H9 (cell line): ENCODE measurements at regions not wholly inside any gene's neighbourhood (a gene's known extent, or its start where the extent isn't known, plus 50 kb on each side); places are given as distances from the start of the nearest gene placed in this dataset.

Experiments
- DNase-seq: peaks from one replicate; pipeline ENCODE4 v3.0.0-alpha.2; 2017
- H2AFZ ChIP-seq: one replicate; pipeline ENCODE4 v1.6.1; 2013; ENCODE audit warnings: mild to moderate bottlenecking, low read length, control low read depth, moderate library complexity
- H2AK5ac ChIP-seq: 2 replicates; pipeline ENCODE4 v1.6.1; 2013; ENCODE audit warnings: low read length, control low read depth, mixed read lengths; ENCODE audit not compliant: insufficient read length
- H2BK120ac ChIP-seq: one replicate; pipeline ENCODE4 v1.6.1; 2013; ENCODE audit warnings: low read depth, mild to moderate bottlenecking, low read length, control low read depth, inconsistent platforms; ENCODE audit not compliant: poor library complexity, severe bottlenecking
- H2BK12ac ChIP-seq: 2 replicates; pipeline ENCODE4 v1.6.1; 2013; ENCODE audit warnings: low read length, control low read depth, mixed read lengths, low read depth; ENCODE audit not compliant: insufficient read length
- H2BK15ac ChIP-seq: 2 replicates; pipeline ENCODE4 v1.6.1; 2013; ENCODE audit warnings: low read depth, low read length, control low read depth
- H2BK20ac ChIP-seq: one replicate; pipeline ENCODE4 v1.6.1; 2013; ENCODE audit warnings: low read depth, mild to moderate bottlenecking, low read length, control low read depth, inconsistent platforms; ENCODE audit not compliant: poor library complexity, severe bottlenecking
- H2BK5ac ChIP-seq: 2 replicates; pipeline ENCODE4 v1.6.1; 2013; ENCODE audit warnings: low read length, control low read depth, mixed read lengths; ENCODE audit not compliant: insufficient read length
- H3K14ac ChIP-seq: 2 replicates; pipeline ENCODE4 v1.6.1; 2013; ENCODE audit warnings: low read length, control low read depth; ENCODE audit not compliant: insufficient read depth
- H3K18ac ChIP-seq: 2 replicates; pipeline ENCODE4 v1.6.1; 2013; ENCODE audit warnings: low read depth, mild to moderate bottlenecking, mixed read lengths, low read length, control low read depth; ENCODE audit not compliant: insufficient read length
- H3K23ac ChIP-seq: 2 replicates; pipeline ENCODE4 v1.6.1; 2013; ENCODE audit warnings: low read length, control low read depth, mixed read lengths, low read depth; ENCODE audit not compliant: insufficient read length
- H3K23me2 ChIP-seq: 2 replicates; pipeline ENCODE4 v1.6.1; 2013; ENCODE audit warnings: low read depth, mild to moderate bottlenecking, mixed read lengths, low read length, control low read depth; ENCODE audit not compliant: insufficient read length, poor library complexity, severe bottlenecking
- H3K27ac ChIP-seq: 2 replicates; pipeline ENCODE4 v1.5.1; 2013; ENCODE audit warnings: low read length, control low read depth, mixed read lengths, low read depth; ENCODE audit not compliant: insufficient read length
- H3K27me3 ChIP-seq: 2 replicates; pipeline ENCODE4 v1.6.1; 2013; ENCODE audit warnings: low read length, control low read depth, inconsistent platforms; ENCODE audit not compliant: insufficient read depth
- H3K4ac ChIP-seq: 2 replicates; pipeline ENCODE4 v1.6.1; 2013; ENCODE audit warnings: low read depth, mild to moderate bottlenecking, control low read depth, inconsistent platforms, low read length, moderate library complexity
- H3K4me1 ChIP-seq: 2 replicates; pipeline ENCODE4 v1.6.1; 2013; ENCODE audit warnings: low read length, control low read depth, inconsistent platforms; ENCODE audit not compliant: insufficient read depth
- H3K4me2 ChIP-seq: 2 replicates; pipeline ENCODE4 v1.6.1; 2013; ENCODE audit warnings: low read length, control low read depth, mixed read lengths; ENCODE audit not compliant: insufficient read length, insufficient read depth
- H3K56ac ChIP-seq: 2 replicates; pipeline ENCODE4 v1.6.1; 2013; ENCODE audit warnings: low read depth, mild to moderate bottlenecking, mixed read lengths, low read length, control low read depth; ENCODE audit not compliant: insufficient read length
- H3K79me1 ChIP-seq: 2 replicates; pipeline ENCODE4 v1.6.1; 2013; ENCODE audit warnings: low read depth, mild to moderate bottlenecking, moderate library complexity, low read length, control low read depth, inconsistent platforms; ENCODE audit not compliant: insufficient read depth, poor library complexity, severe bottlenecking
- H3K79me2 ChIP-seq: 2 replicates; pipeline ENCODE4 v1.6.1; 2013; ENCODE audit warnings: low read length, control low read depth, inconsistent platforms; ENCODE audit not compliant: insufficient read depth
- H3K9ac ChIP-seq: 2 replicates; pipeline ENCODE4 v1.6.1; 2013; ENCODE audit warnings: low read length, control low read depth, mixed read lengths; ENCODE audit not compliant: insufficient read length; ENCODE audit errors: extremely low read depth
- H3K9me3 ChIP-seq: one replicate; pipeline ENCODE4 v1.6.1; 2013; ENCODE audit warnings: low read depth, low read length, inconsistent platforms; ENCODE audit not compliant: control insufficient read depth
- H3T11ph ChIP-seq: one replicate; pipeline ENCODE4 v1.6.1; 2013; ENCODE audit warnings: mild to moderate bottlenecking, low read length, control low read depth, inconsistent platforms
- H4K20me1 ChIP-seq: one replicate; pipeline ENCODE4 v1.6.1; 2013; ENCODE audit not compliant: control insufficient read depth, insufficient read length, insufficient read depth
- H4K5ac ChIP-seq: 2 replicates; pipeline ENCODE4 v1.6.1; 2013; ENCODE audit warnings: low read depth, mild to moderate bottlenecking, mixed read lengths, low read length, control low read depth; ENCODE audit not compliant: insufficient read length
- H4K8ac ChIP-seq: replicated peaks from 2 replicates; pipeline ENCODE4 v1.6.1; 2013; ENCODE audit warnings: low read length, control low read depth, mixed read lengths, low read depth; ENCODE audit not compliant: insufficient read length
- H4K91ac ChIP-seq: 2 replicates; pipeline ENCODE4 v1.6.1; 2013; ENCODE audit warnings: low read depth, mild to moderate bottlenecking, moderate library complexity, mixed read lengths, low read length, control low read depth; ENCODE audit not compliant: insufficient read length
- H3K27ac Mint-ChIP-seq, 3 experiments: 2 replicates in 2 of 3; 3 replicates in 1 of 3; pipeline ENCODE4 v1.8.0; 2020 to 2021; ENCODE audit warnings: mixed read lengths in 3 of 3, mild to moderate bottlenecking in 1 of 3, moderate library complexity in 1 of 3
- H3K27me3 Mint-ChIP-seq: 2 replicates; pipeline ENCODE4 v1.8.0; 2021; ENCODE audit warnings: low read depth, mild to moderate bottlenecking, moderate library complexity, mixed read lengths
- H3K36me3 Mint-ChIP-seq, 3 experiments: 2 replicates in 2 of 3; 3 replicates in 1 of 3; pipeline ENCODE4 v1.8.0; 2020 to 2021; ENCODE audit warnings: low read depth in 3 of 3, mixed read lengths in 3 of 3; ENCODE audit not compliant: insufficient read depth in 1 of 3
- H3K4me1 Mint-ChIP-seq, 2 experiments: 2 replicates each; pipeline ENCODE4 v1.8.0; 2020; ENCODE audit warnings: mixed read lengths in 2 of 2
- H3K4me3 Mint-ChIP-seq, 2 experiments: 2 replicates in 1 of 2; 3 replicates in 1 of 2; pipeline ENCODE4 v1.8.0; 2020 to 2021; ENCODE audit warnings: mild to moderate bottlenecking in 2 of 2, mixed read lengths in 2 of 2, moderate library complexity in 1 of 2
- H3K9me3 Mint-ChIP-seq, 2 experiments: 2 replicates in 1 of 2; 3 replicates in 1 of 2; pipeline ENCODE4 v1.8.0; 2020; ENCODE audit warnings: mild to moderate bottlenecking in 2 of 2, mixed read lengths in 2 of 2, moderate library complexity in 1 of 2
- WGBS: extraction: QIAGEN DNeasy Blood & Tissue Kit; methylation state at CpG from one replicate; pipeline ENCODE4 v1.1.7; 2013; ENCODE audit warnings: missing lambda C conversion rate, low lambda C conversion rate, mixed read lengths; ENCODE audit not compliant: insufficient read length; ENCODE audit errors: extremely low coverage; 5-methylcytosine and 5-hydroxymethylcytosine counted together
- TF ChIP-seq, protein P1 (sequence below): fragments of 200-600 bp; sonication (generic); conservative IDR thresholded peaks from 3 replicates; pipeline ENCODE4 v1.8.0; 2021; ENCODE audit warnings: antibody characterized with exemption, mild to moderate bottlenecking

DNA sequence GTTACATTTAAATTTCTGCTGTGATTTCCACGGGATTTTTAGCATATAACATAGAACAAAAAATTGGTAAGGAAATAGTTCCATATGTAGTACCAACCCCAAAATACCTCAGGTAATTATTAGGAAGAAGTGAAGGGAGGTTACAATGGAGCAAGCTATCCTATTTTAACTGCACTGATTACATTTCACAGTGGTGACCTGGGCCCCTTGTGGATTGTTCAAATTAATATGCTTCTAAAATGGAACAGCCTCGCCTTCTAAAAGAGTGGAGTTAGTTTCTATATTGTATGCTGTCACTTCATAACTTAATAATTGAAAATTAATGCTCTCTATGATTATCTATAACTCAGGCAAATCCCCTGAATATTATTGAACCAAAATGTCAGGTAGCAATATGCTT lies 651.7 kb upstream of the GBE1 start:
- no peak overlapping the region for H3K23ac ChIP-seq
- no peak overlapping the region for H2BK20ac ChIP-seq
- no peak overlapping the region for H3K9ac ChIP-seq
- H3K18ac ChIP-seq, result no peak overlapping the region
- Mint-ChIP-seq H3K4me1 (peaks cover 10 to 14% of the 10 kb centered on the region in 2 experiments), H3K4me3 (no peak overlapping the region), H3K36me3 (no peaks in the 10 kb centered on the region), H3K9me3 (no peaks in the 10 kb centered on the region), H3K27me3 (no peaks in the 10 kb centered on the region), H3K27ac (no peak overlapping the region; a peak in 1 of 7 replicates)
- H2BK120ac ChIP-seq, result no peak overlapping the region
- H3K14ac ChIP-seq, result no peak overlapping the region
- H3K4me2 ChIP-seq, result no peak overlapping the region
- H3K79me1 ChIP-seq, result no peaks in the 10 kb centered on the region
- H3K4ac ChIP-seq, result no peak overlapping the region
- H2AK5ac ChIP-seq, result no peak overlapping the region
- no CpG with 5 or more reads among the region's 2 CpGs for WGBS
- H4K20me1 ChIP-seq, result no peaks in the 10 kb centered on the region
- DNase-seq, result no peak
- no peak overlapping the region for H4K8ac ChIP-seq
- no peak overlapping the region for H2BK15ac ChIP-seq
- H3K23me2 ChIP-seq, result no peaks in the 10 kb centered on the region
- H3K27ac ChIP-seq, result no peak overlapping the region
- no peak overlapping the region for H3T11ph ChIP-seq
- peaks cover 2% of the 10 kb centered on the region; the same call in 1 of the 2 replicates for H3K4me1 ChIP-seq
- no peak overlapping the region for H2BK5ac ChIP-seq
- no peaks in the 10 kb centered on the region for H3K27me3 ChIP-seq
- no peak overlapping the region for H2AFZ ChIP-seq
- H4K91ac ChIP-seq, result no peak overlapping the region
- no peaks in the 10 kb centered on the region for H3K79me2 ChIP-seq
- no peak overlapping the region for H3K56ac ChIP-seq
- no peaks in the 10 kb centered on the region for H3K9me3 ChIP-seq
- H4K5ac ChIP-seq, result no peak overlapping the region
- TF ChIP-seq, protein P1, sequence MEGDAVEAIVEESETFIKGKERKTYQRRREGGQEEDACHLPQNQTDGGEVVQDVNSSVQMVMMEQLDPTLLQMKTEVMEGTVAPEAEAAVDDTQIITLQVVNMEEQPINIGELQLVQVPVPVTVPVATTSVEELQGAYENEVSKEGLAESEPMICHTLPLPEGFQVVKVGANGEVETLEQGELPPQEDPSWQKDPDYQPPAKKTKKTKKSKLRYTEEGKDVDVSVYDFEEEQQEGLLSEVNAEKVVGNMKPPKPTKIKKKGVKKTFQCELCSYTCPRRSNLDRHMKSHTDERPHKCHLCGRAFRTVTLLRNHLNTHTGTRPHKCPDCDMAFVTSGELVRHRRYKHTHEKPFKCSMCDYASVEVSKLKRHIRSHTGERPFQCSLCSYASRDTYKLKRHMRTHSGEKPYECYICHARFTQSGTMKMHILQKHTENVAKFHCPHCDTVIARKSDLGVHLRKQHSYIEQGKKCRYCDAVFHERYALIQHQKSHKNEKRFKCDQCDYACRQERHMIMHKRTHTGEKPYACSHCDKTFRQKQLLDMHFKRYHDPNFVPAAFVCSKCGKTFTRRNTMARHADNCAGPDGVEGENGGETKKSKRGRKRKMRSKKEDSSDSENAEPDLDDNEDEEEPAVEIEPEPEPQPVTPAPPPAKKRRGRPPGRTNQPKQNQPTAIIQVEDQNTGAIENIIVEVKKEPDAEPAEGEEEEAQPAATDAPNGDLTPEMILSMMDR, result no peak
- H2BK12ac ChIP-seq, result no peak overlapping the region
